ENCODE measurements at regions not wholly inside any gene's neighbourhood (a gene's known extent, or its start where the extent isn't known, plus 50 kb on each side); places are given as distances from the start of the nearest gene placed in this dataset.

GRCh38 chr3:145269106-145269505, 891.9 kb downstream of the PLOD2 start:
- H3K9me3 ChIP-seq: no peaks in the 10 kb centered on the region
- WGBS, 2 donors: 88 to 94% methylated on average over 3 of the region's 3 CpGs
- no peak for TF ChIP-seq POLR2A (IDR thresholded peaks at IDR 0.05)
- TF ChIP-seq, protein P1, sequence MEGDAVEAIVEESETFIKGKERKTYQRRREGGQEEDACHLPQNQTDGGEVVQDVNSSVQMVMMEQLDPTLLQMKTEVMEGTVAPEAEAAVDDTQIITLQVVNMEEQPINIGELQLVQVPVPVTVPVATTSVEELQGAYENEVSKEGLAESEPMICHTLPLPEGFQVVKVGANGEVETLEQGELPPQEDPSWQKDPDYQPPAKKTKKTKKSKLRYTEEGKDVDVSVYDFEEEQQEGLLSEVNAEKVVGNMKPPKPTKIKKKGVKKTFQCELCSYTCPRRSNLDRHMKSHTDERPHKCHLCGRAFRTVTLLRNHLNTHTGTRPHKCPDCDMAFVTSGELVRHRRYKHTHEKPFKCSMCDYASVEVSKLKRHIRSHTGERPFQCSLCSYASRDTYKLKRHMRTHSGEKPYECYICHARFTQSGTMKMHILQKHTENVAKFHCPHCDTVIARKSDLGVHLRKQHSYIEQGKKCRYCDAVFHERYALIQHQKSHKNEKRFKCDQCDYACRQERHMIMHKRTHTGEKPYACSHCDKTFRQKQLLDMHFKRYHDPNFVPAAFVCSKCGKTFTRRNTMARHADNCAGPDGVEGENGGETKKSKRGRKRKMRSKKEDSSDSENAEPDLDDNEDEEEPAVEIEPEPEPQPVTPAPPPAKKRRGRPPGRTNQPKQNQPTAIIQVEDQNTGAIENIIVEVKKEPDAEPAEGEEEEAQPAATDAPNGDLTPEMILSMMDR (IDR thresholded peaks at IDR 0.05): no peak
- no peak for DNase-seq
- H3K27me3 ChIP-seq: peaks cover 3% of the 10 kb centered on the region
- H3K4me3 ChIP-seq: no peak overlapping the region
- H3K27ac ChIP-seq: no peak overlapping the region
- no peaks in the 10 kb centered on the region for H3K36me3 ChIP-seq (ENCODE audit: low read depth, missing control alignments)
- intact Hi-C loops (cut with DNase I; ENCODE audit: low total_unique reads): no loop called here
- H3K4me1 ChIP-seq: no peaks in the 10 kb centered on the region

DNA sequence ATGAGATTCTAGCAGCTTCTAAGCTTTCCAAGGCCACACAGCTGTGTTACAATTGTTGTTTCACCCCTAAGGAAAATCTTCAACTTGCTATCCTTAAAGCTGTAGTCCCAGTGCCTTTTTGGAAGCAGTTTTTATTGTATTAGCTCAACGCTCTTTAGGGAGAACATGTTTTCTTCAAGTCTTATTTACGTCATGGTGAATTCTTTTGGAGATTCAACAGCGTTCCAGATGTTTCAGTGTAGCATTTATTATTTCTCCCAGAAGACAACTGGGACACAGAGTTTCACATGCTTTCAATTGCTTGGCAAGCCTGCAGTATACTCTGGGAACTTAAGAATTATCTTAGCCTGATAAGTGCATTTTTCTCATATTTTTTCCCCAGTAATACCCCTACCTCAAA, 888.3 kb downstream of the PLOD2 start:
- DNase-seq: peak; percentile 34
- TF ChIP-seq, protein P1 (IDR thresholded peaks at IDR 0.05): no peak
- no peak for TF ChIP-seq POLR2A (IDR thresholded peaks at IDR 0.05)
- Histone ChIP-seq H3K27me3 (peaks cover 3% of the 10 kb centered on the region), H3K4me1 (no peaks in the 10 kb centered on the region), H3K4me3 (no peak overlapping the region), H3K9me3 (no peaks in the 10 kb centered on the region), H3K27ac (no peak overlapping the region), H3K36me3 (ENCODE audit: low read depth, missing control alignments) (no peaks in the 10 kb centered on the region)
- intact Hi-C loops (cut with DNase I; ENCODE audit: low total_unique reads): no loop called here
- 22 to 48% methylated on average over 3 of the region's 3 CpGs for WGBS, 2 donors

DNA sequence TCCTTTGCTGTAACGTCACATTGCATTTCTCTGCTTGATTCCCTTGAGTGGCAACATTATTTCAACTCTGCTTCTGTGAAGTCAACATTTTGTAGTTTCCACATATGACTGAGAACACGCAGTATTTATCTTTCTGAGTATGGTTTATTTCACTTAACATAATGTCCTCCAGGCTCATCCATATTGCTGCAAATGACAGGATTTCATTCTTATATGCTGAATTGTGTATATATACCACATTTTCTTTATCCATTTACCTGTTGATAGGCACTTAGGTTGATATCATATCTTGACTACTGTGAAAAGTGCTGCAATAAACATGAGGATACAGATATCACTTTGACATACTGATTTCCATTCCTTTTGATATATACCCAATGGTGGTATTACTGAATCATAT, 878.5 kb downstream of the PLOD2 start:
- TF ChIP-seq, protein P1 (IDR thresholded peaks at IDR 0.05): no peak
- no peak for TF ChIP-seq POLR2A (IDR thresholded peaks at IDR 0.05)
- 73 to 75% methylated on average over 2 of the region's 2 CpGs for WGBS, 2 donors
- H3K4me3 ChIP-seq: no peak overlapping the region
- H3K4me1 ChIP-seq: no peaks in the 10 kb centered on the region
- no peaks in the 10 kb centered on the region for H3K9me3 ChIP-seq
- no peak overlapping the region for H3K27ac ChIP-seq
- H3K36me3 ChIP-seq (ENCODE audit: low read depth, missing control alignments): no peaks in the 10 kb centered on the region
- no peak for DNase-seq
- H3K27me3 ChIP-seq: no peaks in the 10 kb centered on the region
- intact Hi-C loops (cut with DNase I; ENCODE audit: low total_unique reads): no loop called here

DNA sequence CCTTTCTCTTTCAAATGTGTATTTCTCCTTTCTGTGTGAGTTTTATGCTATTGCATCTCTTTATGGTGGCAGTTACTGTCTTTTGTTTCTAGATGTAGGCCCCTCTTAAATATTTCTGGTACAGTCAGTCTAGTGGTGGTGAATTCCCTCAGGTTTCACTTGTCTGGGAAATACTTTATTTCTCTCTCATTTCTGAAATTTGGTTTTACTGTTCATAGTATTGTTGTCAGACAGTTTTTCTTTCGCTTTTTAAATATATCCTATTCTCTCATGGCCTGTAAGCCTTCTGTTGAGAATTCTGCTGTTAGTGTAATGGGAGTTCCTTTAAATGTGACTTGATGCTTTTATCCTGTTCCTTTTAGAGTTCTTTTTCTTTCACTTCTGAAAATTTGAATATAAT, 874.0 kb downstream of the PLOD2 start:
- no peak overlapping the region for H3K4me3 ChIP-seq
- no peaks in the 10 kb centered on the region for H3K4me1 ChIP-seq
- no peaks in the 10 kb centered on the region for H3K9me3 ChIP-seq
- H3K27ac ChIP-seq: no peak overlapping the region
- WGBS, 2 donors: 92 to 93% methylated on average over 1 of the region's 1 CpG
- TF ChIP-seq, protein P1 (IDR thresholded peaks at IDR 0.05): no peak
- TF ChIP-seq POLR2A (IDR thresholded peaks at IDR 0.05): no peak
- no peaks in the 10 kb centered on the region for H3K36me3 ChIP-seq (ENCODE audit: low read depth, missing control alignments)
- H3K27me3 ChIP-seq: no peaks in the 10 kb centered on the region
- intact Hi-C loops (cut with DNase I; ENCODE audit: low total_unique reads): no loop called here
- no peak for DNase-seq

- intact Hi-C loops (cut with DNase I; ENCODE audit: low total_unique reads): no loop called here
- Histone ChIP-seq H3K27ac (no peak overlapping the region), H3K9me3 (no peaks in the 10 kb centered on the region), H3K4me1 (no peaks in the 10 kb centered on the region), H3K36me3 (ENCODE audit: low read depth, missing control alignments) (no peaks in the 10 kb centered on the region), H3K27me3 (no peaks in the 10 kb centered on the region), H3K4me3 (no peak overlapping the region)
- no peak for TF ChIP-seq POLR2A (IDR thresholded peaks at IDR 0.05)
- TF ChIP-seq, protein P1 (IDR thresholded peaks at IDR 0.05): no peak
- DNase-seq: no peak
- 84 to 97% methylated on average over 1 of the region's 1 CpG for WGBS, 2 donors
Observed at GRCh38 chr3:145290010-145290409, 871.0 kb downstream of the PLOD2 start.
